Neural progenitor cell (in vitro differentiated cells): ENCODE measurements at regions not wholly inside any gene's neighbourhood (a gene's known extent, or its start where the extent isn't known, plus 50 kb on each side); places are given as distances from the start of the nearest gene placed in this dataset.

Experiments used
- DNase-seq: peaks from one replicate; pipeline ENCODE4 v3.0.0-alpha.2; 2016; ENCODE audit warnings: low spot score
- H2AFZ ChIP-seq: fragments of 200-600 bp; sonication (generic); replicated peaks from 2 replicates; pipeline ENCODE4 v1.6.1; 2016; ENCODE audit warnings: antibody characterized with exemption
- H3F3A ChIP-seq: fragments of 200-600 bp; sonication (generic); 2 replicates; pipeline ENCODE4 v1.6.1; 2016; ENCODE audit warnings: antibody characterized with exemption, low read depth
- H3K27ac ChIP-seq: fragments of 200-600 bp; sonication (generic); 2 replicates; pipeline ENCODE4 v1.5.1; 2016; ENCODE audit warnings: mild to moderate bottlenecking
- H3K27me3 ChIP-seq: fragments of 200-600 bp; sonication (generic); 2 replicates; pipeline ENCODE4 v1.6.1; 2016; ENCODE audit warnings: mild to moderate bottlenecking, moderate library complexity
- H3K36me3 ChIP-seq: fragments of 200-600 bp; sonication (generic); 2 replicates; pipeline ENCODE4 v1.5.1; 2016
- H3K4me1 ChIP-seq: fragments of 200-600 bp; sonication (generic); 2 replicates; pipeline ENCODE4 v1.6.1; 2016; ENCODE audit warnings: mixed run types
- H3K4me2 ChIP-seq: fragments of 200-600 bp; sonication (generic); 2 replicates; pipeline ENCODE4 v1.6.1; 2016
- H3K4me3 ChIP-seq: fragments of 200-600 bp; sonication (generic); 2 replicates; pipeline ENCODE4 v1.5.1; 2016
- H3K79me2 ChIP-seq: fragments of 200-600 bp; sonication (generic); 2 replicates; pipeline ENCODE4 v1.6.1; 2016; ENCODE audit warnings: low read depth
- H3K9ac ChIP-seq: fragments of 200-600 bp; sonication (generic); 2 replicates; pipeline ENCODE4 v1.6.1; 2016
- H3K9me3 ChIP-seq: fragments of 200-600 bp; sonication (generic); 2 replicates; pipeline ENCODE4 v1.5.1; 2016; ENCODE audit warnings: low read depth
- H4K20me1 ChIP-seq: fragments of 200-600 bp; sonication (generic); 2 replicates; pipeline ENCODE4 v1.6.1; 2016; ENCODE audit warnings: low read depth
- H3K27ac Mint-ChIP-seq: 3 replicates; pipeline ENCODE4 v1.8.0; 2021; ENCODE audit warnings: mixed read lengths
- H3K27me3 Mint-ChIP-seq: 2 replicates; pipeline ENCODE4 v1.8.0; 2022; ENCODE audit warnings: low read depth, mild to moderate bottlenecking, inconsistent platforms, moderate library complexity, mixed read lengths; ENCODE audit not compliant: insufficient read depth
- H3K36me3 Mint-ChIP-seq: 3 replicates; pipeline ENCODE4 v1.8.0; 2021; ENCODE audit warnings: mixed read lengths
- H3K4me1 Mint-ChIP-seq: 3 replicates; pipeline ENCODE4 v1.8.0; 2021; ENCODE audit warnings: mixed read lengths
- H3K4me3 Mint-ChIP-seq: 3 replicates; pipeline ENCODE4 v1.8.0; 2021; ENCODE audit warnings: mild to moderate bottlenecking, moderate library complexity, mixed read lengths
- H3K9me3 Mint-ChIP-seq: 3 replicates; pipeline ENCODE4 v1.8.0; 2020; ENCODE audit warnings: mixed read lengths
- EZH2 ChIP-seq: fragments of 200-600 bp; sonication (generic); IDR thresholded peaks from 2 replicates; pipeline ENCODE4 v1.6.1; 2017; ENCODE audit warnings: antibody characterized with exemption, mild to moderate bottlenecking, moderate library complexity
- EZH2phosphoT487 ChIP-seq: fragments of 200-600 bp; sonication (generic); IDR thresholded peaks from 2 replicates; pipeline ENCODE4 v1.6.1; 2017; ENCODE audit warnings: antibody characterized with exemption
- TF ChIP-seq, protein P1 (sequence below): fragments of 200-600 bp; sonication (generic); IDR thresholded peaks from 2 replicates; pipeline ENCODE4 v1.5.1; 2017; ENCODE audit warnings: antibody characterized with exemption, mild to moderate bottlenecking

DNA sequence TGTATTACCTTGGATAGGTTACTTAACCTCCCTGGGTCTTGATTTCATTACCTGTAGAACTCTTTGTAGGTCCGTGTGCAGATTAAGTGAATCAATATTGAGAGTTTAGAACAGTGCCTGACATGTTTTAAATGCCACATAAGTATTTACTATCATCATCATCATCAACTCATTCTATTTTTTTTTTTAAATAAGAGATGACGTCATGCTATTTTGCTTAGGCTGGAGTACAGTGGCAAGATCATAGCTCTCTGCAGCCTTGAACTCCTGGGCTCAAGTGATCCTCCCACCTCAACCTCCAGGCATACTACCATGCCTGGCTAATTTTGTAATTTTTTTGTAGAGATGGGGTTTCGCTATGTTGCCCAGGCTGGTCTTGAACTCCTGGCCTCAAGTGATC lies 132.0 kb upstream of the FZD8 start:
- Histone ChIP-seq H3K27me3 (no peaks in the 10 kb centered on the region), H3K4me2 (no peak overlapping the region), H3K4me3 (no peak overlapping the region), H3F3A (no peaks in the 10 kb centered on the region), H3K27ac (no peak overlapping the region), H3K4me1 (peaks cover 4% of the 10 kb centered on the region), H3K36me3 (no peaks in the 10 kb centered on the region), H3K79me2 (no peaks in the 10 kb centered on the region), H4K20me1 (no peaks in the 10 kb centered on the region), H3K9me3 (no peaks in the 10 kb centered on the region), H3K9ac (no peak overlapping the region), H2AFZ (no peak overlapping the region)
- H3K27me3 Mint-ChIP-seq: peaks cover 4% of the 10 kb centered on the region
- H3K9me3 Mint-ChIP-seq: peaks cover 6% of the 10 kb centered on the region
- H3K27ac Mint-ChIP-seq: no peak overlapping the region
- no peak for DNase-seq
- H3K4me3 Mint-ChIP-seq: no peak overlapping the region
- H3K4me1 Mint-ChIP-seq: peaks cover 2% of the 10 kb centered on the region
- TF ChIP-seq, protein P1, sequence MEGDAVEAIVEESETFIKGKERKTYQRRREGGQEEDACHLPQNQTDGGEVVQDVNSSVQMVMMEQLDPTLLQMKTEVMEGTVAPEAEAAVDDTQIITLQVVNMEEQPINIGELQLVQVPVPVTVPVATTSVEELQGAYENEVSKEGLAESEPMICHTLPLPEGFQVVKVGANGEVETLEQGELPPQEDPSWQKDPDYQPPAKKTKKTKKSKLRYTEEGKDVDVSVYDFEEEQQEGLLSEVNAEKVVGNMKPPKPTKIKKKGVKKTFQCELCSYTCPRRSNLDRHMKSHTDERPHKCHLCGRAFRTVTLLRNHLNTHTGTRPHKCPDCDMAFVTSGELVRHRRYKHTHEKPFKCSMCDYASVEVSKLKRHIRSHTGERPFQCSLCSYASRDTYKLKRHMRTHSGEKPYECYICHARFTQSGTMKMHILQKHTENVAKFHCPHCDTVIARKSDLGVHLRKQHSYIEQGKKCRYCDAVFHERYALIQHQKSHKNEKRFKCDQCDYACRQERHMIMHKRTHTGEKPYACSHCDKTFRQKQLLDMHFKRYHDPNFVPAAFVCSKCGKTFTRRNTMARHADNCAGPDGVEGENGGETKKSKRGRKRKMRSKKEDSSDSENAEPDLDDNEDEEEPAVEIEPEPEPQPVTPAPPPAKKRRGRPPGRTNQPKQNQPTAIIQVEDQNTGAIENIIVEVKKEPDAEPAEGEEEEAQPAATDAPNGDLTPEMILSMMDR: no peak
- TF ChIP-seq EZH2 (no peak), EZH2phosphoT487 (no peak)
- H3K36me3 Mint-ChIP-seq: no peaks in the 10 kb centered on the region

DNA sequence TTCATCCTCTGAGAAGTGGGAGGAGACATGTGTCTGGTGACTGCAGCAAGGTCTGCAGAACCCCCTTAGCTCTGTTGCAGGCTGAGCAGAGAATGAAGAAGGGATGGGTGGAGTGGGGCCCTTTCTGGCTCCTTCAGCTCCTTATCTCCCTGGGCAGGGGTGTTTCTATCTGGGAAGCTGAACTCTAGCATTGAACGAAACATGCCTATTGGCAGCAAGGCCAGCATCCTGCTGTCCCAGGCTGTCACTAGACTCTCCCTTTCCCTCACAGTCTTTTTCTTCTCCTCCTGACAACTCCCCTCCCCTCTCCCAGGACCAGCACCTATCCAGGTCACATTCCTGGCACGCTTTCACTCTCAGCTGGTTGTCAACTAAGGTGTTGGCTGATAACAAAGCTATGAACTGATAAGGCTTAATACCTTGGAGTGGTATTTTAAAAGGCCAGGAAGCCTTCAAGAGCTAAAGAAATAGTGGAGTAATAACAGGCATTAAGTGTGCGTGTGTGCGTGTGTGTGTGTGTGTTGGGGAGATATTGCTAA lies 128.8 kb upstream of the FZD8 start:
- Mint-ChIP-seq H3K27ac (no peak overlapping the region), H3K27me3 (no peaks in the 10 kb centered on the region)
- DNase-seq: no peak

DNA sequence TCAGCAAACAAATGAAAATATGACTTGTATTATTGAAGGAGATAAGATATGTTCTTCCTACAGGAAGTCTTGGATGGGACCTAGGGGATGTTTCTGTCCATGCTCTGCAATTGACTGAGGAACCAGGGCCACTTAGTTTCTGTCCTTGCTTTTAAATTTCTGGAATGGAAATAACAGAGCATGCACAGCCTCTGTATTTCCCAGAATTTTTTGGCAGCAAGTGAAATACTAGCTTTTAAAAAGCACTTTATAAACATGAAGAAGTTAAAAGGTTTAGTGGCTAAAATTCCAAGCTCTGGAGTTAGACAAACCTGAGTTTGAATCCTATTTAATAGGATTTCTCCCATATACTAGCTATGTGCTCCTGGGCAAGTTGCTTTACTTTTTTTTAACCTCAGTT lies 127.7 kb upstream of the FZD8 start:
- Histone ChIP-seq H2AFZ (no peak overlapping the region), H3F3A (no peaks in the 10 kb centered on the region), H3K27ac (no peak overlapping the region), H3K4me3 (no peak overlapping the region), H3K9ac (no peak overlapping the region), H3K36me3 (no peaks in the 10 kb centered on the region), H3K9me3 (no peaks in the 10 kb centered on the region), H3K4me1 (peaks cover 4% of the 10 kb centered on the region), H4K20me1 (no peaks in the 10 kb centered on the region), H3K27me3 (no peaks in the 10 kb centered on the region), H3K79me2 (no peaks in the 10 kb centered on the region), H3K4me2 (no peak overlapping the region)
- H3K27me3 Mint-ChIP-seq: peaks cover 2% of the 10 kb centered on the region
- H3K27ac Mint-ChIP-seq: no peak overlapping the region
- H3K9me3 Mint-ChIP-seq: peaks cover 6% of the 10 kb centered on the region
- DNase-seq: no peak
- H3K4me3 Mint-ChIP-seq: no peak overlapping the region
- peaks cover 2% of the 10 kb centered on the region for H3K4me1 Mint-ChIP-seq
- H3K36me3 Mint-ChIP-seq: no peaks in the 10 kb centered on the region
- no peak for TF ChIP-seq EZH2phosphoT487
- no peak for TF ChIP-seq EZH2
- TF ChIP-seq, protein P1: no peak

More for the DNA sequence above, 128.8 kb upstream of the FZD8 start:
- Mint-ChIP-seq H3K9me3 (peaks cover 6% of the 10 kb centered on the region), H3K36me3 (no peaks in the 10 kb centered on the region), H3K4me3 (no peak overlapping the region), H3K4me1 (peaks cover 2% of the 10 kb centered on the region)
- Histone ChIP-seq H3K9ac (no peak overlapping the region), H3K9me3 (no peaks in the 10 kb centered on the region), H3K4me3 (no peak overlapping the region), H3K27ac (no peak overlapping the region), H3F3A (no peaks in the 10 kb centered on the region), H3K79me2 (no peaks in the 10 kb centered on the region), H3K4me1 (peaks cover 4% of the 10 kb centered on the region), H3K4me2 (no peak overlapping the region), H4K20me1 (no peaks in the 10 kb centered on the region), H3K27me3 (no peaks in the 10 kb centered on the region), H2AFZ (peak overlapping the region; percentile 5), H3K36me3 (no peaks in the 10 kb centered on the region)
- TF ChIP-seq EZH2phosphoT487: no peak
- TF ChIP-seq EZH2: no peak
- TF ChIP-seq, protein P1: no peak
